Chondrocyte (in vitro differentiated cells): ENCODE measurements at regions not wholly inside any gene's neighbourhood (a gene's known extent, or its start where the extent isn't known, plus 50 kb on each side); places are given as distances from the start of the nearest gene placed in this dataset.

Experiments
- DNase-seq: peaks from one replicate; pipeline ENCODE4 v3.0.0; 2021; ENCODE audit warnings: mixed read lengths, low spot score
- H3K27ac Mint-ChIP-seq: one replicate; pipeline ENCODE4 v1.8.0; 2021; ENCODE audit warnings: mild to moderate bottlenecking, moderate library complexity, mixed read lengths; ENCODE audit not compliant: unreplicated experiment
- H3K27me3 Mint-ChIP-seq: 2 replicates; pipeline ENCODE4 v1.8.0; 2021; ENCODE audit warnings: low read depth, mixed read lengths
- H3K36me3 Mint-ChIP-seq: 2 replicates; pipeline ENCODE4 v1.8.0; 2021; ENCODE audit warnings: low read depth, mixed read lengths
- H3K4me1 Mint-ChIP-seq: 2 replicates; pipeline ENCODE4 v1.8.0; 2021; ENCODE audit warnings: low read depth, mild to moderate bottlenecking, mixed read lengths
- H3K4me3 Mint-ChIP-seq: one replicate; pipeline ENCODE4 v1.8.0; 2021; ENCODE audit warnings: mild to moderate bottlenecking, moderate library complexity, mixed read lengths; ENCODE audit not compliant: unreplicated experiment
- H3K9me3 Mint-ChIP-seq: 2 replicates; pipeline ENCODE4 v1.8.0; 2021; ENCODE audit warnings: low read depth, mixed read lengths
- CTCF ChIP-seq: fragments of 200-600 bp; sonication (generic); IDR thresholded peaks from 2 replicates; pipeline ENCODE4 v1.5.0; 2021; ENCODE audit warnings: antibody characterized with exemption, mild to moderate bottlenecking, moderate library complexity

- no peak for TF ChIP-seq CTCF
- Mint-ChIP-seq H3K4me1 (no peaks in the 10 kb centered on the region), H3K27ac (no peak overlapping the region), H3K9me3 (no peaks in the 10 kb centered on the region), H3K4me3 (no peak overlapping the region), H3K36me3 (no peaks in the 10 kb centered on the region), H3K27me3 (no peaks in the 10 kb centered on the region)
- DNase-seq: no peak
Measured at GRCh38 chr16:9186061-9186460, 94.6 kb downstream of the HAPSTR1 start.

- no peaks in the 10 kb centered on the region for H3K4me1 Mint-ChIP-seq
- no peak for DNase-seq
- no peak overlapping the region for H3K4me3 Mint-ChIP-seq
- TF ChIP-seq CTCF: no peak
- peaks cover 3% of the 10 kb centered on the region for H3K9me3 Mint-ChIP-seq
- no peaks in the 10 kb centered on the region for H3K36me3 Mint-ChIP-seq
- H3K27me3 Mint-ChIP-seq: no peaks in the 10 kb centered on the region
- H3K27ac Mint-ChIP-seq: no peak overlapping the region
Measured at GRCh38 chr16:9188721-9189120, 97.3 kb downstream of the HAPSTR1 start.

- H3K36me3 Mint-ChIP-seq: no peaks in the 10 kb centered on the region
- H3K4me3 Mint-ChIP-seq: no peak overlapping the region
- no peaks in the 10 kb centered on the region for H3K27me3 Mint-ChIP-seq
- H3K4me1 Mint-ChIP-seq: no peaks in the 10 kb centered on the region
- no peak overlapping the region for H3K27ac Mint-ChIP-seq
- no peak for DNase-seq
- TF ChIP-seq CTCF: no peak
- H3K9me3 Mint-ChIP-seq: peaks cover 4% of the 10 kb centered on the region
Measured at GRCh38 chr16:9191274-9191850, 99.9 kb downstream of the HAPSTR1 start.

GRCh38 chr16:9192746-9193145 lies 101.3 kb downstream of the HAPSTR1 start:
- TF ChIP-seq CTCF: no peak

GRCh38 chr16:9195287-9195686 lies 103.8 kb downstream of the HAPSTR1 start:
- Mint-ChIP-seq H3K27me3 (no peaks in the 10 kb centered on the region), H3K9me3 (peaks cover 4% of the 10 kb centered on the region), H3K27ac (no peak overlapping the region), H3K4me3 (no peak overlapping the region), H3K36me3 (no peaks in the 10 kb centered on the region), H3K4me1 (no peaks in the 10 kb centered on the region)
- DNase-seq: no peak
- TF ChIP-seq CTCF: no peak

More at GRCh38 chr16:9192746-9193145, 101.3 kb downstream of the HAPSTR1 start:
- Mint-ChIP-seq H3K4me1 (no peaks in the 10 kb centered on the region), H3K9me3 (peaks cover 4% of the 10 kb centered on the region), H3K27me3 (no peaks in the 10 kb centered on the region), H3K4me3 (no peak overlapping the region), H3K36me3 (no peaks in the 10 kb centered on the region), H3K27ac (no peak overlapping the region)
- no peak for DNase-seq
